PC-3 (cell line): ENCODE measurements at regions not wholly inside any gene's neighbourhood (a gene's known extent, or its start where the extent isn't known, plus 50 kb on each side); places are given as distances from the start of the nearest gene placed in this dataset.

Source experiments
- ATAC-seq: fragments of 200-7000 bp; cut with Tn5 transposase; 2 replicates; pipeline ENCODE4 v1.9.1; 2020; ENCODE audit warnings: mild to moderate bottlenecking, moderate library complexity
- BruUV-seq: library from RNA; stranded (reverse); fragments of 400-500 nt; replicated peaks from 2 replicates; lab custom pipeline; 2021; lab: Mats Ljungman, UMichigan
- CTCF ChIA-PET: fragments of 300-600 bp; sonication (Branson Sonifier 250); formaldehyde crosslinking; loops from one replicate; lab custom pipeline; 2022; ENCODE audit warnings: antibody characterized with exemption; lab: Charles Lee
- POLR2A ChIA-PET: fragments of 300-600 bp; sonication (Branson Sonifier 250); formaldehyde crosslinking; loops from one replicate; lab custom pipeline; 2022; ENCODE audit warnings: antibody characterized with exemption; ENCODE audit not compliant: unreplicated experiment; lab: Charles Lee
- DNase-seq: peaks from one replicate; pipeline ENCODE4 v3.0.0-alpha.2; 2015
- H2AFZ ChIP-seq: fragments of 300-600 bp; sonication (generic); 2 replicates; pipeline ENCODE4 v1.6.0; 2016; ENCODE audit warnings: antibody characterized with exemption, low read length
- H3F3A ChIP-seq: fragments of 300-600 bp; sonication (generic); one replicate; pipeline ENCODE4 v1.6.0; 2017; ENCODE audit warnings: antibody characterized with exemption, low read length, control low read depth, mild to moderate bottlenecking; ENCODE audit not compliant: unreplicated experiment
- H3K27ac ChIP-seq: fragments of 300-600 bp; sonication (generic); 2 replicates; pipeline ENCODE4 v1.5.1; 2016; ENCODE audit warnings: mild to moderate bottlenecking, low read length
- H3K27me3 ChIP-seq: fragments of 300-600 bp; sonication (generic); 2 replicates; pipeline ENCODE4 v1.6.1; 2016; ENCODE audit warnings: low read length, mixed read lengths
- H3K36me3 ChIP-seq: fragments of 300-600 bp; sonication (generic); 2 replicates; pipeline ENCODE4 v1.6.1; 2016; ENCODE audit warnings: low read depth, mixed run types, low read length, mixed read lengths
- H3K4me1 ChIP-seq: fragments of 300-600 bp; sonication (generic); 2 replicates; pipeline ENCODE4 v1.5.1; 2016; ENCODE audit warnings: low read length; ENCODE audit not compliant: insufficient read depth
- H3K4me2 ChIP-seq: fragments of 300-600 bp; sonication (generic); 2 replicates; pipeline ENCODE4 v1.6.0; 2016; ENCODE audit warnings: low read length
- H3K4me3 ChIP-seq: fragments of 300-600 bp; sonication (generic); 2 replicates; pipeline ENCODE4 v1.5.1; 2016; ENCODE audit warnings: mild to moderate bottlenecking, low read length, mixed read lengths
- H3K79me2 ChIP-seq: fragments of 300-600 bp; sonication (generic); 2 replicates; pipeline ENCODE4 v1.6.1; 2017; ENCODE audit warnings: low read length, mixed read lengths
- H3K9ac ChIP-seq: fragments of 300-600 bp; sonication (generic); 2 replicates; pipeline ENCODE4 v1.6.0; 2016; ENCODE audit warnings: mild to moderate bottlenecking, low read length
- H3K9me2 ChIP-seq: fragments of 300-600 bp; sonication (generic); replicated peaks from 2 replicates; pipeline ENCODE4 v1.6.1; 2016; ENCODE audit warnings: mixed run types, low read length, mixed read lengths
- H3K9me3 ChIP-seq: fragments of 300-600 bp; sonication (generic); 2 replicates; pipeline ENCODE4 v1.6.1; 2016; ENCODE audit warnings: low read length, mixed read lengths
- H4K20me1 ChIP-seq: fragments of 300-600 bp; sonication (generic); 2 replicates; pipeline ENCODE4 v1.6.1; 2016; ENCODE audit warnings: low read length, mixed read lengths
- EZH2 ChIP-seq: fragments of 300-600 bp; sonication (generic); IDR thresholded peaks from one replicate; pipeline ENCODE4 v1.6.1; 2017; ENCODE audit warnings: antibody characterized with exemption, mild to moderate bottlenecking, low read length; ENCODE audit not compliant: unreplicated experiment
- EZH2phosphoT487 ChIP-seq: fragments of 300-600 bp; sonication (generic); IDR thresholded peaks from 2 replicates; pipeline ENCODE4 v1.6.1; 2018; ENCODE audit warnings: mild to moderate bottlenecking, antibody characterized with exemption, low read length, borderline replicate concordance
- intact Hi-C: fragments of 100-400 bp; cut with micrococcal nuclease; formaldehyde crosslinking; loops from 2 replicates; pipeline ENCODE4 v1.9.0; 2023
- TF ChIP-seq, protein P1 (sequence below): fragments of 300-600 bp; sonication (generic); conservative IDR thresholded peaks from 2 replicates; pipeline ENCODE4 v1.5.1; 2017; ENCODE audit warnings: antibody characterized with exemption, low read depth, mild to moderate bottlenecking, low read length

DNA sequence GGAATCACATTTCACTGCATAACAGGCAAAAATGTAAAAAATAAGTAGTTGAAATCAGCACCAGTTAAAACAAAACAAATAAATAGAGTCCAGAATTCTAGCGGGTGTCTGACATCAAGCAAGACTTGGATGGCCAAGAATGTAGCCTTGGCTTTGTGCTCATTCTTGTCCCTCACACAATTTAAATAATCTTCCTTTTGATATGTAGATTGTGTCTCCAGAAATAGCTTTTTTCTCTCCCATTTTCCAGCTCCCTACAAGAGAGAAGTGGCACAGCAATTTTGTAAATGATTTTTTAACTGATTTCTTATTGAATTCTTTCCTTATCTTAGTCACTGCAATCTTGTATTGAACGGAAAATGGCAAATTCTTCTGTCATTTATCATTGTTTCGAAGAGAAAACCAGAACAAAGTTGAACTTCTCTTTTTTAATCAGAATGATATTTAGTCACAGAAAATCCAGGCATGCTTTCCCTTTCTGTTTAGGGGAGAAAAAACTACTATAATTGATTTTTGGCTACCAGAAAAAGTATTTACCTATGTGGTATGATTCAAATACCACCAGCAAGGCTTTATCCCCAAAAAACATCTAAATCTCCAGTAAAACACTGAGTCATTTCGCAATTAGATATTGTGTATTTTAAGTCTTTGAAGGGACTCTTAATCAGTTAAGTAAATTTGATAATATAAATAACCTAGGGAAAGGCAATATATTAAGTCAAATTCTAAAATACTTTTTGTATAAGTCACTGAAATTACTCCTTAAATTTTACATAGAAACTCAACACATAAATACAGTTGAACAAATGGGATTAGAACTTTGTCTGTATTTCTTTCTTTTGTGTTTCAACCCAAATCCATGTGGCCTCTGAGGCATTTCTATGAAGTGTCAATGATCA, 481.7 kb downstream of the GBE1 start:
- Histone ChIP-seq H3K9ac (no peak overlapping the region), H3K4me2 (peak overlapping the region; percentile 60), H3F3A (no peaks in the 10 kb centered on the region), H3K9me3 (no peaks in the 10 kb centered on the region), H3K9me2 (no peaks in the 10 kb centered on the region), H3K79me2 (no peaks in the 10 kb centered on the region), H2AFZ (peak overlapping the region; percentile 21), H3K4me3 (peak overlapping the region; percentile 32; the same call in 1 of the 2 replicates), H3K36me3 (no peaks in the 10 kb centered on the region), H3K27me3 (no peaks in the 10 kb centered on the region), H4K20me1 (no peaks in the 10 kb centered on the region), H3K4me1 (peaks cover 25% of the 10 kb centered on the region), H3K27ac (peak overlapping the region; percentile 27)
- no TSS peak for BruUV-seq
- DNase-seq, result peak; percentile 67
- POLR2A ChIA-PET, result no interaction called here
- no peak for TF ChIP-seq EZH2
- TF ChIP-seq, protein P1, sequence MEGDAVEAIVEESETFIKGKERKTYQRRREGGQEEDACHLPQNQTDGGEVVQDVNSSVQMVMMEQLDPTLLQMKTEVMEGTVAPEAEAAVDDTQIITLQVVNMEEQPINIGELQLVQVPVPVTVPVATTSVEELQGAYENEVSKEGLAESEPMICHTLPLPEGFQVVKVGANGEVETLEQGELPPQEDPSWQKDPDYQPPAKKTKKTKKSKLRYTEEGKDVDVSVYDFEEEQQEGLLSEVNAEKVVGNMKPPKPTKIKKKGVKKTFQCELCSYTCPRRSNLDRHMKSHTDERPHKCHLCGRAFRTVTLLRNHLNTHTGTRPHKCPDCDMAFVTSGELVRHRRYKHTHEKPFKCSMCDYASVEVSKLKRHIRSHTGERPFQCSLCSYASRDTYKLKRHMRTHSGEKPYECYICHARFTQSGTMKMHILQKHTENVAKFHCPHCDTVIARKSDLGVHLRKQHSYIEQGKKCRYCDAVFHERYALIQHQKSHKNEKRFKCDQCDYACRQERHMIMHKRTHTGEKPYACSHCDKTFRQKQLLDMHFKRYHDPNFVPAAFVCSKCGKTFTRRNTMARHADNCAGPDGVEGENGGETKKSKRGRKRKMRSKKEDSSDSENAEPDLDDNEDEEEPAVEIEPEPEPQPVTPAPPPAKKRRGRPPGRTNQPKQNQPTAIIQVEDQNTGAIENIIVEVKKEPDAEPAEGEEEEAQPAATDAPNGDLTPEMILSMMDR, result no peak
- intact Hi-C loops, result loop anchor here (1.0 to 2.0 kb wide), 2 partner anchors 21 to 30 kb away; no protein-coding TSS in a partner anchor
- CTCF ChIA-PET, result no interaction called here
- ATAC-seq, result peak; percentile 73

DNA sequence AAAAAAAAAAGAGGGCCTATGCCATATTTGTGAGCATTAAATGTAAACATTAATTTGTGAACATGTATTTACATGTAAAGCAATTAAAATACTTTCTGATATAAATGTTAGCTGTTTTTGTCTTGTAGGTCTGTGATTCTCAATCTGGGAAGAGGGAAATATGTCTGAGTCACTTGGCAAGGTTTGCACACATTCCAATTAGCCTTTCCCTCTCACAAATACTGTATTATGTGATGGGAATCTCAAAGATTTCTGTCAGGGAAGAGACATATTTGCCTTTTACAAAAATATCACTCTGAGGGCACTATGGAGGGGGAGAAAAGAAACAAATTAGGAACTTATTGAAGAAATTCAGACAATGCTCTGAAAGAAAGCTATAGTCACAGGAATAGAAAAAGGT, 483.6 kb downstream of the GBE1 start:
- DNase-seq, result peak; percentile 42
- H3K4me1 ChIP-seq, result peaks cover 25% of the 10 kb centered on the region
- intact Hi-C loops, result no loop called here

More for the DNA sequence above, 483.6 kb downstream of the GBE1 start:
- H3K36me3 ChIP-seq, result no peaks in the 10 kb centered on the region
- no peaks in the 10 kb centered on the region for H3K9me3 ChIP-seq
- H3K4me2 ChIP-seq, result no peak overlapping the region
- BruUV-seq, result no TSS peak
- no peaks in the 10 kb centered on the region for H4K20me1 ChIP-seq
- no peaks in the 10 kb centered on the region for H3K79me2 ChIP-seq
- no peaks in the 10 kb centered on the region for H3K27me3 ChIP-seq
- no peaks in the 10 kb centered on the region for H3F3A ChIP-seq
- H3K27ac ChIP-seq, result no peak overlapping the region
- POLR2A ChIA-PET, result interaction anchor here (0.6 kb wide), 1 partner anchor 15 kb away, joined by 5 read pairs; no protein-coding TSS in a partner anchor
- peak; percentile 69 for ATAC-seq
- CTCF ChIA-PET, result no interaction called here
- H3K9ac ChIP-seq, result no peak overlapping the region
- TF ChIP-seq EZH2 (no peak), EZH2phosphoT487 (no peak)
- TF ChIP-seq, protein P1, result no peak
- H3K4me3 ChIP-seq, result no peak overlapping the region
- H2AFZ ChIP-seq, result no peak overlapping the region
- H3K9me2 ChIP-seq, result no peaks in the 10 kb centered on the region
